ENCODE measurements at regions not wholly inside any gene's neighbourhood (a gene's known extent, or its start where the extent isn't known, plus 50 kb on each side); places are given as distances from the start of the nearest gene placed in this dataset.

DNA sequence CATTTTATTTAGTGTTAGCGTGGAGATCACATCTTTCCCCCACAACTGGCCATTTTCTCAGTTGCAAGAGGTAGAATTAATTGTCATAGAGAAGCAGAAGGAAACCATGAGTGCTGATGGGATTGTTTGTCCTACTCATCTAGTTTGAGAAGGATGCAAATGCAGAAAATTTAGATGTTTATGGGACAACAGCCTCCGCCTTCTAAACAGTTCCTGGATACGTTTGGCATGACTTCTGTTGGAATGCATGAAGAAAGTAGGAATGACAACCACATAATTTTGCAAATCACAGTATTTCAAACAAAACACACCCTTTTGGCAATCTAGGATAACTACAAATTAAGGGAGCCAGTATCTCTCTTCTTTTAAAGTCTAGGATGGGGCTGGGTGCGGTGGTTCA, 240.1 kb upstream of the SUCLG2 start:
- TF ChIP-seq, protein P1, sequence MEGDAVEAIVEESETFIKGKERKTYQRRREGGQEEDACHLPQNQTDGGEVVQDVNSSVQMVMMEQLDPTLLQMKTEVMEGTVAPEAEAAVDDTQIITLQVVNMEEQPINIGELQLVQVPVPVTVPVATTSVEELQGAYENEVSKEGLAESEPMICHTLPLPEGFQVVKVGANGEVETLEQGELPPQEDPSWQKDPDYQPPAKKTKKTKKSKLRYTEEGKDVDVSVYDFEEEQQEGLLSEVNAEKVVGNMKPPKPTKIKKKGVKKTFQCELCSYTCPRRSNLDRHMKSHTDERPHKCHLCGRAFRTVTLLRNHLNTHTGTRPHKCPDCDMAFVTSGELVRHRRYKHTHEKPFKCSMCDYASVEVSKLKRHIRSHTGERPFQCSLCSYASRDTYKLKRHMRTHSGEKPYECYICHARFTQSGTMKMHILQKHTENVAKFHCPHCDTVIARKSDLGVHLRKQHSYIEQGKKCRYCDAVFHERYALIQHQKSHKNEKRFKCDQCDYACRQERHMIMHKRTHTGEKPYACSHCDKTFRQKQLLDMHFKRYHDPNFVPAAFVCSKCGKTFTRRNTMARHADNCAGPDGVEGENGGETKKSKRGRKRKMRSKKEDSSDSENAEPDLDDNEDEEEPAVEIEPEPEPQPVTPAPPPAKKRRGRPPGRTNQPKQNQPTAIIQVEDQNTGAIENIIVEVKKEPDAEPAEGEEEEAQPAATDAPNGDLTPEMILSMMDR (IDR thresholded peaks at IDR 0.05), result no peak
- no peak for TF ChIP-seq POLR2A (IDR thresholded peaks at IDR 0.05)

All from Peyer's patch (tissue), 4 donors.